GM12874 (cell line): ENCODE measurements at regions not wholly inside any gene's neighbourhood (a gene's known extent, or its start where the extent isn't known, plus 50 kb on each side); places are given as distances from the start of the nearest gene placed in this dataset.

Experiments used
- CTCF ChIP-seq: IDR thresholded peaks from 2 replicates; pipeline ENCODE4 v1.5.1; 2011; ENCODE audit warnings: low read depth, mild to moderate bottlenecking, control low read depth, low read length, moderate library complexity; ENCODE audit not compliant: insufficient read depth

GRCh38 chr2:138170485-138170884 lies 206.2 kb downstream of the HNMT start:
- TF ChIP-seq CTCF: no peak

GRCh38 chr2:138171244-138171643 lies 207.0 kb downstream of the HNMT start:
- TF ChIP-seq CTCF: no peak

- TF ChIP-seq CTCF: no peak
These were observed 210.8 kb downstream of the HNMT start for GRCh38 chr2:138175066-138175465.

- no peak for TF ChIP-seq CTCF
These were observed 212.7 kb downstream of the HNMT start for GRCh38 chr2:138176862-138177439.

GRCh38 chr2:138177693-138178092 lies 213.4 kb downstream of the HNMT start:
- no peak for TF ChIP-seq CTCF

- no peak for TF ChIP-seq CTCF
These were observed 216.6 kb downstream of the HNMT start for GRCh38 chr2:138180692-138181386.

- TF ChIP-seq CTCF: no peak
These were observed 218.1 kb downstream of the HNMT start for GRCh38 chr2:138182250-138182936.
